K562 (cell line): ENCODE measurements at regions not wholly inside any gene's neighbourhood (a gene's known extent, or its start where the extent isn't known, plus 50 kb on each side); places are given as distances from the start of the nearest gene placed in this dataset.

ENCODE experiments used
- BRCA1 ChIP-seq, 2 experiments: fragments of 450-650 bp in 1 of 2; sonication (generic) in 1 of 2; formaldehyde crosslinking in 1 of 2; IDR thresholded peaks; 2 replicates each; pipeline versions ENCODE4 v1.5.0 to v1.6.1; 2017 to 2020; ENCODE audit warnings: mild to moderate bottlenecking in 1 of 2, missing genetic modification reagents in 1 of 2
- CBX3 ChIP-seq, 2 experiments: IDR thresholded peaks; 1 replicate in 1 of 2; 2 replicates in 1 of 2; pipeline ENCODE4 v1.6.1; 2012; ENCODE audit warnings: inconsistent platforms in 2 of 2, low read length in 2 of 2, borderline replicate concordance in 1 of 2, control low read depth in 1 of 2
- CSDE1 ChIP-seq, 2 experiments: fragments of 450-650 bp; IDR thresholded peaks; 2 replicates each; pipeline ENCODE4 v1.6.1; 2016; ENCODE audit warnings: mild to moderate bottlenecking in 1 of 2
- FOXK1 ChIP-seq: sonication (generic); formaldehyde crosslinking; IDR thresholded peaks from 2 replicates; pipeline ENCODE4 v1.8.0; 2022; ENCODE audit warnings: missing genetic modification reagents, mild to moderate bottlenecking, borderline replicate concordance
- HDAC1 ChIP-seq, 2 experiments: fragments of 450-650 bp; IDR thresholded peaks; 2 replicates each; pipeline ENCODE4 v1.6.1; 2016 to 2017; ENCODE audit warnings: inconsistent platforms in 1 of 2, mild to moderate bottlenecking in 1 of 2, moderate library complexity in 1 of 2
- HLTF ChIP-seq: fragments of 450-650 bp; IDR thresholded peaks from 2 replicates; pipeline ENCODE4 v1.6.1; 2016
- HOXB6 ChIP-seq: fragments of 250-450 bp; sonication (Bioruptor Pico); IDR thresholded peaks from 2 replicates; pipeline ENCODE4 v1.5.1; 2022; ENCODE audit warnings: mild to moderate bottlenecking, borderline replicate concordance
- IRF2 ChIP-seq: sonication (generic); formaldehyde crosslinking; IDR thresholded peaks from 2 replicates; pipeline ENCODE4 v1.8.1; 2022; ENCODE audit warnings: mild to moderate bottlenecking, missing genetic modification reagents
- KDM5B ChIP-seq: fragments of 200-600 bp; sonication (generic); IDR thresholded peaks from 2 replicates; pipeline ENCODE4 v1.6.1; 2012; ENCODE audit warnings: low read depth, mild to moderate bottlenecking, moderate library complexity, low read length, control low read depth, inconsistent platforms; ENCODE audit not compliant: insufficient replicate concordance
- KHSRP ChIP-seq: fragments of 450-650 bp; IDR thresholded peaks from 2 replicates; pipeline ENCODE4 v1.6.1; 2017
- KLF1 ChIP-seq: fragments of 450-650 bp; IDR thresholded peaks from 2 replicates; pipeline ENCODE4 v1.6.1; 2016; ENCODE audit warnings: missing genetic modification characterization, missing compliant biosample characterization
- LARP7 ChIP-seq: fragments of 450-650 bp; IDR thresholded peaks from 2 replicates; pipeline ENCODE4 v1.6.1; 2016
- MCM3 ChIP-seq: fragments of 450-650 bp; IDR thresholded peaks from 2 replicates; pipeline ENCODE4 v1.6.1; 2016
- PCBP1 ChIP-seq: fragments of 200-400 bp; formaldehyde crosslinking; IDR thresholded peaks from 2 replicates; pipeline ENCODE4 v1.6.1; 2018; ENCODE audit warnings: mild to moderate bottlenecking, low read depth, low read length; ENCODE audit not compliant: poor library complexity, severe bottlenecking
- RBBP5 ChIP-seq: fragments of 200-600 bp; sonication (generic); IDR thresholded peaks from 2 replicates; pipeline ENCODE4 v1.6.1; 2012; ENCODE audit warnings: borderline replicate concordance, mild to moderate bottlenecking, low read length, control low read depth, inconsistent platforms; ENCODE audit not compliant: insufficient read depth, poor library complexity, severe bottlenecking
- SETDB1 ChIP-seq: IDR thresholded peaks from one replicate; pipeline ENCODE4 v1.6.1; 2012; ENCODE audit warnings: low read length, control low read depth, inconsistent platforms
- TAF1 ChIP-seq: IDR thresholded peaks from 2 replicates; pipeline ENCODE4 v1.6.1; 2011; ENCODE audit warnings: mild to moderate bottlenecking, low read length, moderate library complexity; ENCODE audit not compliant: insufficient read depth, control insufficient read depth, severe bottlenecking; ENCODE audit errors: extremely low read depth
- ZNF77 ChIP-seq: fragments of 250-450 bp; sonication (Bioruptor Pico); IDR thresholded peaks from 2 replicates; pipeline ENCODE4 v1.5.0; 2020
- TF ChIP-seq, protein P1 (sequence below): fragments of 450-650 bp; formaldehyde crosslinking; IDR thresholded peaks from 2 replicates; pipeline ENCODE4 v1.4.0; 2022; ENCODE audit warnings: missing genetic modification characterization
- TF ChIP-seq, protein P2 (sequence below): fragments of 200-800 bp; sonication (Bioruptor generic); IDR thresholded peaks from 2 replicates; pipeline ENCODE4 v1.6.1; 2017; ENCODE audit warnings: missing genetic modification characterization, missing compliant biosample characterization
- TF ChIP-seq, protein P3 (sequence below), 2 experiments: fragments of 450-650 bp; IDR thresholded peaks; 2 replicates each; pipeline ENCODE4 v1.6.1; 2016

GRCh38 chr12:116381744-116382685 is 104.5 kb upstream of the MED13L start (continued):
- TF ChIP-seq HDAC1 (IDR thresholded peaks at IDR 0.05) (0 out of 4 replicates have a peak, but pooled peaks of 1 of the 2 experiments have one; percentile 37), IRF2 (CRISPR knock-in tag) (no peak), TAF1 (no peak), PCBP1 (no peak), RBBP5 (no peak), HLTF (peak; percentile 65; the same call in 1 of the 2 replicates), KHSRP (no peak), SETDB1 (no peak), CSDE1 (IDR thresholded peaks at IDR 0.05) (no peak), FOXK1 (CRISPR knock-in tag) (no peak), ZNF77 (CRISPR knock-in tag) (no peak), KDM5B (no peak), MCM3 (peak; percentile 35; the same call in 1 of the 2 replicates), LARP7 (peak; percentile 71; the same call in 1 of the 2 replicates), HOXB6 (CRISPR knock-in tag) (no peak), KLF1 (tag) (no peak), BRCA1 (IDR thresholded peaks at IDR 0.05) (no peak), BRCA1 (CRISPR knock-in tag; IDR thresholded peaks at IDR 0.05) (no peak), CBX3 (IDR thresholded peaks at IDR 0.05; ENCODE audit: borderline replicate concordance in 1 of 2, low read length in 2 of 2) (no peak)
- TF ChIP-seq, protein P1, sequence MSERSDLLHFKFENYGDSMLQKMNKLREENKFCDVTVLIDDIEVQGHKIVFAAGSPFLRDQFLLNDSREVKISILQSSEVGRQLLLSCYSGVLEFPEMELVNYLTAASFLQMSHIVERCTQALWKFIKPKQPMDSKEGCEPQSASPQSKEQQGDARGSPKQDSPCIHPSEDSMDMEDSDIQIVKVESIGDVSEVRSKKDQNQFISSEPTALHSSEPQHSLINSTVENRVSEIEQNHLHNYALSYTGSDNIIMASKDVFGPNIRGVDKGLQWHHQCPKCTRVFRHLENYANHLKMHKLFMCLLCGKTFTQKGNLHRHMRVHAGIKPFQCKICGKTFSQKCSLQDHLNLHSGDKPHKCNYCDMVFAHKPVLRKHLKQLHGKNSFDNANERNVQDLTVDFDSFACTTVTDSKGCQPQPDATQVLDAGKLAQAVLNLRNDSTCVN (CRISPR knock-in tag): peak; percentile 50; the same call in 1 of the 2 replicates
- TF ChIP-seq, protein P2, sequence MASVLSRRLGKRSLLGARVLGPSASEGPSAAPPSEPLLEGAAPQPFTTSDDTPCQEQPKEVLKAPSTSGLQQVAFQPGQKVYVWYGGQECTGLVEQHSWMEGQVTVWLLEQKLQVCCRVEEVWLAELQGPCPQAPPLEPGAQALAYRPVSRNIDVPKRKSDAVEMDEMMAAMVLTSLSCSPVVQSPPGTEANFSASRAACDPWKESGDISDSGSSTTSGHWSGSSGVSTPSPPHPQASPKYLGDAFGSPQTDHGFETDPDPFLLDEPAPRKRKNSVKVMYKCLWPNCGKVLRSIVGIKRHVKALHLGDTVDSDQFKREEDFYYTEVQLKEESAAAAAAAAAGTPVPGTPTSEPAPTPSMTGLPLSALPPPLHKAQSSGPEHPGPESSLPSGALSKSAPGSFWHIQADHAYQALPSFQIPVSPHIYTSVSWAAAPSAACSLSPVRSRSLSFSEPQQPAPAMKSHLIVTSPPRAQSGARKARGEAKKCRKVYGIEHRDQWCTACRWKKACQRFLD (CRISPR knock-in tag): no peak
- TF ChIP-seq, protein P3, sequence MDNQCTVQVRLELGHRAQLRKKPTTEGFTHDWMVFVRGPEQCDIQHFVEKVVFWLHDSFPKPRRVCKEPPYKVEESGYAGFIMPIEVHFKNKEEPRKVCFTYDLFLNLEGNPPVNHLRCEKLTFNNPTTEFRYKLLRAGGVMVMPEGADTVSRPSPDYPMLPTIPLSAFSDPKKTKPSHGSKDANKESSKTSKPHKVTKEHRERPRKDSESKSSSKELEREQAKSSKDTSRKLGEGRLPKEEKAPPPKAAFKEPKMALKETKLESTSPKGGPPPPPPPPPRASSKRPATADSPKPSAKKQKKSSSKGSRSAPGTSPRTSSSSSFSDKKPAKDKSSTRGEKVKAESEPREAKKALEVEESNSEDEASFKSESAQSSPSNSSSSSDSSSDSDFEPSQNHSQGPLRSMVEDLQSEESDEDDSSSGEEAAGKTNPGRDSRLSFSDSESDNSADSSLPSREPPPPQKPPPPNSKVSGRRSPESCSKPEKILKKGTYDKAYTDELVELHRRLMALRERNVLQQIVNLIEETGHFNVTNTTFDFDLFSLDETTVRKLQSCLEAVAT (IDR thresholded peaks at IDR 0.05): peak in 1 of 2 experiments; percentile 39; a peak in 1 of 4 replicates
